GM19455 (cell line): ENCODE measurements at regions not wholly inside any gene's neighbourhood (a gene's known extent, or its start where the extent isn't known, plus 50 kb on each side); places are given as distances from the start of the nearest gene placed in this dataset.
"Not testable (repeated sequence)": the region's sequence is repeated elsewhere in the genome, so short reads cannot be mapped to it uniquely, and the experiment has no call there.

Experiments used
- ATAC-seq: cut with Tn5 transposase; IDR thresholded peaks from one replicate; pipeline ENCODE4 v1.9.1; 2021; ENCODE audit not compliant: unreplicated experiment

DNA sequence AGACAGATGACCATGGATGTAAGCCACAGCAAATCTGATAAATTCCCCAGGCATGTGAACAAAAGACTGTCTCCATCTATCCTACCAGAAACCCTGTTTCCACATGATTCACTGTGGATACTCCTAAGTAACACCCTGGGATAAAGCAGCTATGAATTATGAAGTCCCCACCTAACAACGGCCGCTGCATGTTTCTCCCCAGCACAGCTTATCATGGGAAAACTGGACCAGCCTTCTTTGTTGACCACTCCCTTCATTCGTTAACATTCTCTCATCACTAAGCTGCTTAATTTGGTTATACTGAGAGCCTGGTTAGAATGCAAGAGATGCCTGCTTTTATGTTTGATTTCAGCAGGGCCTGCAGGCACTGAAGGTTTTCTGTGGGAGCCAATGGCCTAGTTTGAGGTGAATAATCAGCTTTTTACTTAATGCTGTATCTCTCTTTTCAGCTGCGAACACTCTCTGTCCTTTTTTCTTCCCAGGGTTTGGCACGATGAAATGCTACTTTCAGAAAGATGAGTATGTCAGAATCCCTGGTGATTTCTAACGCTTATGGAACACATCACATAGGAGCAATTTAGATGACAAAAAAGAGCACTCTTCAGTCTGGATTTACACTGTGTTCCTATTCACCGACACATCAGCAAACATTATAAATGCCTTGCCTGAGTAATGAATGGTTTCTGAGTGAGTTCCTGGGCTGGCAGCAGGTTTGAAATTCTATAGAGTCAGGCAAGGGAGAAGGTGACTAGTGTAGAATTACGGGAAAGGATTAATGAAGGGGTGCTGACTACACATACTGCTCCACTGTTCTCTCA, 318.4 kb upstream of the ZNF608 start:
- ATAC-seq = no peak

DNA sequence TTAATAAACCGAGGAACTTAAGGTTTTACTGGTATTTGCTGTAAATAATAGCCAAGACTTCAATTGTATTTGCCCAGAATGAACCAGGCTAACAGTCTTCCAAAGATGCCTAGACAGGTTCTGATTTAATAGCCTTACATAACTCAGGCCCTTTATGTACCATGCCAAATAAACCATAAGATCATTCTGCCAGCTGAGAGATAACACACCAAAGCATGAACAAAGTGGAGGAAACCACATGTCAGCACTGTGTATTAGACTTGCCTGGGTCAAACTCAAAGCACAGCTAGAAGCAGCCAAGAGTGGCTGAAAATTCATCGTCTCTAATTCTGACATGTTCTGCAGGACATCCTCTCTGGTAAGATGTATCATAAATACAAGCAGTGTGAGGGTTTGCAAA, 319.3 kb upstream of the ZNF608 start:
- ATAC-seq = no peak

DNA sequence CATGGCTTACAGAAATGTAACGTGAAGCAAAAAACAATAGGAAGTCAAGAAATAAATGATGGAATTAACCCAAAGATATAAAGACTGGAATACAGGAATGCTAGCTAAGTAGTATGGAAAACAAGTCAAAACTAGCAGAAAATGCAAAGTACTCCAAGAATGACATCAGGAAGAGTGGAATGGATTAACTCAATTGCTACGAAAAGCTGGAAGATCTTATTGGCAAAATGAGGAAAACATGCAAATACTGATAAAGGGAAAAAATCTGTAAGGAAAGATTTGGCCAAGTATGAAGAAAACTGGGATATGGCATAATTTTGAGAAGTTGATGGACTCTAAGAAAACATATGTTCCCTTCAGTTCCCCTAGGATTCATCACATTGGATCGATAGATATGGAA, 324.5 kb upstream of the ZNF608 start:
- no peak for ATAC-seq

DNA sequence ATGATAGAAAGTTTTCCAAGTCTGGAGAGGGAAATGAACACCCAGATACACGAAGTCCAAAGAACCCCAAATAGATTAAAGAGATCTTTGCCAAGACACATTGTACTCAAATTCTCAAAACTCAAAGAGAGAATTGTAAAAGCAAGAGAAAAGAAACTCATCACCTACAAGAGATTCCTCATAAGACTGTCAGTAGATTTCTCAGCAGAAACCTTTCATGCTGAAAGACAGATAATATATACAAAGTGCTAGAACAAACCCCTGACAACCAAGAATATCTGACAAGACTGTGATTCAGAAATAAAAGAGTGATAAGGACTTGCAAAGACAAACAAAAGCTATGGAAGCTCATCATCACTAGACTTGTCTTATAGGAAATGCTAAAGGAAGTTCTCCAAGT, 326.7 kb upstream of the ZNF608 start:
- ATAC-seq = no peak

DNA sequence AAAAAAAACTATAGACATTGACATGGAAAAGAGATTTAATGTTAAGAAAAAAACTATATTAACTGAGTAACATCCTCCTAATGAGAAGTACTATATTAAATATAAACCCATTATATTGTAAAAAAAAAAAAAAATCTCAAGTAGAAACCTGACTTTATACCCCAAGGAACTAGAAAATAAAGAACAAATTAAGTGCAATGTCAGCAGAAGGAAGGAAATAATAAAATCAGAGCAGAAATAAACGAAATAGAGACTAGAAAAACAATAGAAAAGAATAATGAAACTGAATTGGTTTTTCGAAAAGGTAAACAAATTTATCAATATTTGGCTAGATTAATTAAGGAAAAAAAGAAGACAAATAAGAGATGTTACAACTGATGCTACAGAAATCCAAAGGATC, 329.1 kb upstream of the ZNF608 start:
- no peak for ATAC-seq

DNA sequence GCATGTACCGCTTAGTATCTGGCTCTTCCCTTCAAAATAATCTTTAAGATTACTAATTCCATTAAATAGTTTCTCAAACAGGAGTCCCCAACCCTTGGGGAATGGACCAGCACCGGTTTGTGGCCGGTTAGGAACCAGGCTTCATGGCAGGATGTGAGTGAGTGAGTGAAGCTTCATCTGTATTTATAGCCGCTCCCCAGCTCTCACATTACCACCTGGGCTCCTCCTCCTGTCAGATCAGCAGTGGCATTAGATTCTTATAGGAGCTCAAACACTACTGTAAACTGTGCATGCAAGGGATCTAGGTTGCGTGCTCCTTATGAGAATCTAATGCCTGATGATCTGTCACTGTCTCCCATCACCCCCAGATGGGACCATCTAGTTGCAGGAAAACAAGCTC, 332.6 kb upstream of the ZNF608 start:
- not testable (repeated sequence) for ATAC-seq

DNA sequence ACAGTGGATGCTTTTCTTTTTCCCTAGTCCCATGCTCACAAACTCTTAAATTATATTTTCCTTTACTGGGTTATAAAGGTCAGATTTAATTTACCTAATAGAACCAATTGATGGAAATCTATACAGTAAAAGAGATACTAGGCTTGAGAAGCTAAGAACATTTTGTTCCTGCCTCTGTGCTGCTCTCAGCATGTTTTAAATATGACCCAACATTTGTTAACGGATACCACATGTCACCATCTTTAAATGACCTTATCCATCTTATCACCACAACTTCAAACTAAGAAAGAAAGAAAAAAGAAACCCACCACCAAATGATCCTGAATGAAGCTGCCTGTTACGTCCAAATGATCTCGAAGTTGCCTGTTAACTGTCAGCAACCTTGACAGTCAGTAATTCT, 334.7 kb upstream of the ZNF608 start:
- no peak for ATAC-seq

DNA sequence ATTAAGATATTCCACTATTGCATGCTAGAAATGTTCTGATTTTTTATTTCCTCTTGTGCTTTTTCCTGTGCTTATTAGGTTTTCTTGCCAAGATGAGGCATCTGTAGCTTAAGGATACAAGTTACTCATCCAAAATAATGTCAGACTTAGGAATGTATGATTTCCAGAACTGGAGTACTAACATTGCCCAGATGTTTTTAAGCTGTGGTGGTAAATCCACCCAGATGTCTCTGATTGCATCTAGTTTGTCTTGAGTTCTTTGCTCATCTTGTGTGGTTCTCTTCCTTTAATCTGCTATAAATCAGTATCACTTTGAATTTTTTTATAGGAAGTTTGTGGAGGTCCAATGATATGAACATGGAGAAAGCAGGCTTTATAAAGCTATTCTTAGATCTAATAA, 337.5 kb upstream of the ZNF608 start:
- ATAC-seq = no peak

DNA sequence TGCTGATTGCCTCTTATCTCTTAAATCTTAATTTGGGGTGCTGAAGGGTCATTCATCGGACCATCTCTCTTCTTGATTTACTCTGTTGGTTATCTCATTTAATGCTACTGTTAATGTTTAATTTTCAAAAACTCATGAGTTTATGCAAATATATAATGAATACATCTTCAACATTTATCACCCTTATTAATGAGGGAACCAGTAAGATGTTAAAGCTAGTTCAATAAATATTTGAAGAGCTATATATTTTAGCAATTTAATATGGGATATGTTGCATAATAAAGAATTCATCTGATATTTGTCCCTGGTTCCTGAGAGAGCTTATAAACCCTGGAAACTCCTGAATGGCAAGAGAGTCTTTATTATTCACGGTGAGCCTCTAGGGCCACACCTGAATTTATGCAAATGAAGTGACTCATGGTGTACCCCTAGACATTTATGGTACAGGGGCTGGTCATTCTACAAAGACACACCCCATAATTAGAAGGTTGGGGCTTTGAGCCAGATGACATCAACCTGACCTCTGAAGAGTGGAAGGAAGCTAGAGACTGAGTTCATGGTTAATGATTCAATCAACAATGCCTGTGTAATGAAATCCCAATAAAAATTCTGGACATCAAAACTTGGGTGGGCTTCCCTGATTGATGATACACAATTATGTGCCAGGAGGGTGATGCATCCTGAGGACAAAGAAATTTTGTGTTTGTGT, 339.5 kb upstream of the ZNF608 start:
- no peak for ATAC-seq

DNA sequence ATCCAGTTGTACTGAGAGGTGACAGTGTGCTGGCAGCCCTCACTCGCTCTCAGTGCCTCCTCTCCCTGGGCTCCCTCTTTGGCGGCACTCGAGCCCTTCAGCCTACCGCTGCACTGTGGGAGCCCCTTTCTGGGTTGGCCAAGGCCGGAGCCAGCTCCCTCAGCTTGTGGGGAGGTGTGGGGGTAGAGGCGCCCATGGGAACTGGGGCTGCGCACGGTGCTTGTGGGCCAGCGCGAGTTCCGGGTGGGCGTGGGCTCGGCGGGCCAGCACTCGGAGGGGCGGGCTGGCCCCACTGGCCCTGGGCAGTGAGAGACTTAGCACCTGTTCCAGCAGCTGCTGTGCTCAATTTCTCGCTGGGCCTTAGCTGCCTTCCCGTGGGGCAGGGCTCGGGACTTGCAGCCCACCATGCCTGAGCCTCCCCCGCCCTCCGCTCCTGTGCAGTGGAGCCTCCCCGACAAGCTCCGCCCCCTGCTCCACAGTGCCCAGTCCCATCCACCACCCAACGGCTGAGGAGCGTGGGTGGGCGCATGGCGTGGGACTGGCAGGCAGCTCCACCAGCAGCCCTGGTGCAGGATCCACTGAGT, 342.2 kb upstream of the ZNF608 start:
- no peak for ATAC-seq

DNA sequence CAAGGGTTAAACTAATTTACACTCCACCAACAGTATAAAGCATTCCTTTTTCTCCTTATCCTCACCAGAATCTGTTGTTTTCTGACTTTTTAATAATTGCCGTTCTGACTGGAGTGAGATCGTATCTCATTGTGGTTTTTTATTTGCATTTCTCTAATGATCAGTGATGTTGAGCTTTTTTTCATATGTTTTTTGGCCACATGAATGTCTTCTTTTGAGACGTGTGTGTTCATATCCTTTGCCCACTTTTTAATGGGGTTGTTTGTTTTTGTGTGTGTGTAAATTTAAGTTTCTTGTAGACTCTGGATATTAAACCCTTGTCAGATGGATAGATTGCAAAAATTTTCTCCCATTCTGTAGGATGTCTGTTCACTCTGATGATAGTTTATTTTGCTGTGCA, 345.7 kb upstream of the ZNF608 start:
- not testable (repeated sequence) for ATAC-seq

DNA sequence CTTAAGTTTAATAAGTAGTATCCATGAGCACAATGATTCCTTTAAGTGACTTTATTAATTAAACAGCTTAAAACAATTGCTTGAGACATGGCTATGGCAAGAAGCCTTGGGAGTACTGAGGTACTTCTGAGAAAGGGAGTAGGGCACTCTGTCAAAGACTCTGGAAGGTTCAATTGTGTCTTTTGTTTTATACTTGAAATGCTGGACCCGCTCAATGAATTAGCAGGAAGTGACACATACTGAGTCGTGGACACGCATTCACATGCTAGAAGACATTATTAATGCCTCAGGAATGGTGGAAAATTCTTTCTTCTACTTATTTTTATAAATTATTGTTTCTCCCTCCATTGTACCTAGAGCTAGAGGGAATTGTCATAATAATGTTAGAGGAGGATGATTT, 347.3 kb upstream of the ZNF608 start:
- no peak for ATAC-seq

DNA sequence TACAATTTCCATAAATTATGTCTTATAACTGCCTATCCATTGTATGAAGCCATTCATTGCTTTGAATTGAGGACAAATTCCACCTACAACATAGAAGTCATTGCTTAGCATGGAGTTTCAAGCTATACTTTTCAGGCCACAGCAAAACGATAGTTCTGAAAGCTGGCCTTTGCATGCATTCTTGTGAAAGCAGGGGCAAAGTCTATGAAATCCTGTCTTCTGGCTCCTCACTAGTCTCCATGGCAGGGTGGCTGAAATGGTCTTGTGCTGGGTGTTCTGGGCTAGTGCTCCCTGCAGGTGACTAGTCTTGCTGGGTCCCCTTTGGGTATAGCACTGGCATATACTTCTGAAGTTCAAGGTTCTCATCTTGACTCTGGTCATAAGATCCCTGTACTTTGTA, 353.9 kb upstream of the ZNF608 start:
- ATAC-seq = no peak

DNA sequence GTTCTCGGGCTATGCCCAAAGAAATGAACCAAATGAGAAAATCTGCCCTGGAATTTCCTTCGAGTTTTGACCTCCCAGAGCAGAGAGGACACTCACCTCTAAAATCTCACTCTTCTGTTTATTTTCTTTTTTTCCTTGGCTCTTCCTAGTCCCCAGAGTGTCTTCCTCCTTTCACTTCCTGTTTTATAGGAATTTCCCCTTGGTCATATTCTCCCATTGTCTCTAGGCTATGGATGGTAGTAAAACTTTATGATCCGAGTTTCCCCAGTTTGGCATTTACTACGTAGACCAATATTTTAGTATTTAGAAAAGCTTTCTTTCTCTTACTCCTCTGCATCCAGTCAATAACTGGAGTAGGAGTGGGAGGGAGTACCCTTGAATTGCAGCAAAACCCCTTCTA, 354.5 kb upstream of the ZNF608 start:
- no peak for ATAC-seq

DNA sequence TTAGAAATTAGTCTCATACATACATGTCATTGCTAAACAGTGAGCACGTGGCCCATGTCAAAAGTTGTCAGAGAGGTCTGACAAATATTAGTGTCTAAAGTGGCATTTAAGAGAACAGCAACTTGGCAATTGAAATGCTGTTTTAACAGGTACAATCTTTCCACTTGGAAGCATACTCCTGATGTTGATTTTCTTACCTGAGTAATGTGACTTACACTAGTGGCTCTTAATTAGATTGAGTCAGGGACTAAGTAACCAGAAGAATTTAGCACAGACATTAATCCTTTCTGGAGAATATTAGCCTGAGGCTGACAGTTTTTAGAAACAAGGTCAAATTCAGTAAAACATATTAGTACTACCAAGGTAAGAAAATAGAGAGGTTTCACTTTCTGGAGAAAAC, 357.0 kb upstream of the ZNF608 start:
- no peak for ATAC-seq

DNA sequence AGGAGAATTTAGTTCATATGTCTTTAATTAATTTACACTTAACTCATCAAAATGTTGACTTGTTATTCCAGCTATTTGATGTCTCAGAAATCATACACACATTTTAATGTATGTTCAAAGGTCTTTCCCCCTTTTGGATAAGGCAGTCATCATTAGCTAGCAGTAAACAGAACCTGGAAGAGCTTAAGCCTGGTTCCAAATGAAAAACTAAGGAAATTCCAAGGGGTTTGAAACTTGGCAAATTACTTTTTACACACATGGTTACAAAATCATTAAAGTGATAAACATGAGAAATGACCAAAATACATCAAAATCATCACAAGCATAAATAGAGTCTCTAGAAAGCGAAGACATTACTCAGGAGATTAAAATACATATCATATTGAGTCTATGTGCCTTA, 359.8 kb upstream of the ZNF608 start:
- ATAC-seq = no peak

DNA sequence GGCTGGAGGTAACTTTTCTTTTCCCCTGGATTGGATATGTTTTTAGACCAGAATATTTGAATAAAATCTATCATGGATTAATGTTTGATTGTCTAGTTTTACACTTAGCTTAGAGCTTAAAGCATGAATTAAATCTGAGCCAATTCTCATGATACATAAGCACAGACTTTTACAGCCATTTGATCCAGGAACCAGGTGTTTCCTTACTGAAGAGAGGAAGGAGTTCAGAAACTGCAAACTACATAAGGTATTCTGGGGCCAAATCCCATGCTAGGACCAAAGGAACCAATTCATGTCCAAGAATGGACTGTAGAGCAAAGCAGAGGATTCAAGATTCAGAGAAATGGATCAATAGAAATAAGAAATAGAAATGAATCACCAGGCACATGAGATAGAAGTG, 360.4 kb upstream of the ZNF608 start:
- no peak for ATAC-seq

DNA sequence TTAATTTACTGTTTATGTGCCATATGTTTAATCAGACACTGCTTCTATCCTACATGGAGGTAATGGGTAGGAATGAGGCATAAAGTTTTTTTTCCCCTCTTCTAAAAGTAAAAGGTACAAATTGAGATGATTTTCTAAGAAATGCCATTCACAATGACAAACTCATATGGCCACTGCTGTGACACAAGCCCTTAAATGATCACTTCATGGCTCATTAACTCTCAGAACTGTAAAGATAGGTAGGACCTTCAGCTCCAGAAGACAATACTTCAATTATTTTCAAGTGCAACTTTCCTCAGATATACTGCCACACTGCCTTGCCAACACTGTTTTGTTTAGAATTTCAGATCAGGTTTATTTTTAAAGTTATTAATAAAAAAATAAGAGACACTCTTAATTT, 362.9 kb upstream of the ZNF608 start:
- ATAC-seq = no peak

DNA sequence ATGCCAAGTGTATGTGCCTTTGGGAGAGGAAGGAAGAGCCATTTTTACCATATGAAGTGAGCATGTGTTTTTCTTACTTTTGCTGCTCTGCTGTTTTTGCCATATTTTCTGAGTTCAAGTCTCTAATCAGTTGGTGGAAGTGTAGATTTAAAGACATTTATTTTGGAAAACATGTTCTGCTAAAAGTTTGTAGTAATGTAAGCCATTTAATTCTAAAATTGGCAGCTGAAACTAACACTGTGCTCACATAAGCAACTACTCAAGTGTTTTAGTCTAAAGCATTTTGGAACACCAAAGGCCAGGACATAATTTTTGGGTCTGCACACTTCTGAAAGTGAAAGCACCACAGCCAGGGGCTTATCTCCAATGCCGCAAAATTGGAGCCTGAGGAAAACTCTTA, 363.4 kb upstream of the ZNF608 start:
- ATAC-seq = no peak

DNA sequence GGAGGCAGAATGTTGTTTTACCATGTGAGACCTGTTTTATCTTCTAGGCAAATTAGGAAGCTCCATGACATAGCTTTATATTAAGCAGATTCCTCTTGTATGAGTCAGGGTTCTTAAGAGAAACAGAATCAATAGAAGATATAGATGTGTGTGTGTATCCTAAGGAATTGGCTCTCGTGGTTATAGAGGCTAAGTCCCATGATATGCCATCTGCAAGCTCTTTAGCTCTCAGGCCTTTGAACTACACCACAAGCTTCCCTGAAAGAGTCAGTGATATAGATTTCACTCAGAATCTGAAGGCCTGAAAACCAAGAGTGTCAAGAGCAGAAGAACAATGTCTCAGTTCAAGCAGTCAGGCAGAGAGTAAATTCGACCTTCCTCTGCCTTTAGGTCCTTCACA, 365.8 kb upstream of the ZNF608 start:
- no peak for ATAC-seq

DNA sequence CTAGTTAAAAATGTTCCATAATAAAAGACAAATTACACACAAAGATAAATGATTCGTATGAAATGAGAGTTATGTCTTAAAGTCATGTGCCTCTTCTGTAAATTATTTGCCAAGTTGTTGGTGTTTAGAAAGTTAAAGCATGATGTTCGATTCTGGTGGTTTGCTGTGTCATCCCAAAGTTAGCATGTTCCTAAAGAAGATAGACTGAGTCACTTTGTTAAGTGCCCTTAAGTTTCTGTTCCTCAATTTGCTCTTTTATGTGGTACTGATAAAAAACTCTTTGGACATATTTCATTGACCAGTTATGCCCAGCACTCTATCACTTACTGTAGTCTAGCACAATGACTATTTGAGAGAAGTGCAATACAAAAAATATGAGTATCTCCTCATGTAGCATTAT, 366.9 kb upstream of the ZNF608 start:
- no peak for ATAC-seq

DNA sequence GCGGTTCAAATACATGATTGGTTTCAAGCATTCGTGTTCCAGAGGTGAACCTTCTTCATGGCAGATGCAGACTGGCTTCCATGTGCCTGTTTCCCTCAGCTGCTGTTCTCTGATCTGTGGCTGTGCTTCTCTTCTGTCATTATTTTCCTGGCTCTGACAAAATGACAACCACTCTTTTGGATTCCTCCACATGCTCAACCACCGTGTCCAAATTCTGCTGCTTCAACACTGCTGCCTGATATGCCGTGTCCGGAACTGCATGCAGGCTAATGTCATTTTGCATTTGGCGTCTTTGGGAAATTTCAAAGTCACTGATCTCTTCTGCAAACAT, 368.7 kb upstream of the ZNF608 start:
- no peak for ATAC-seq

DNA sequence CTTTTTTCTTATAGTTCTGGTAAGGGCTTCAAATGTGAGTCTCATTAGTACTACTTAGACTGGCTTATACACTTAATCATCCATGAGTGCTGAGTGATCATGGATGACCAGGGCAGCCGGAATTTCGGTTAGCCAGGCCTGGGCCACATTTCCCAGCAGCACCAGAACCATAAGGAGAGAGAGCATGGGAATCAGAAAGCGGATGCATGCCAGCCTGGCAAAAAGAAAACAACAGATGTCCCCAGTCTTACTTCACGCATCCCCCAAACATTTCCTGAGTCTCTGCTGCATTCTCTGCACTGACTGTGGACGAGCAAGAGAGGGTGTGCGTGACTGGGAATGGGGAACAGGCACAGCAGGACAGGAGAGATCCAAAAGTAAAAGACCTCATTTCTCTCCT, 371.1 kb upstream of the ZNF608 start:
- ATAC-seq = no peak
